GM12872 (cell line): ENCODE measurements at regions not wholly inside any gene's neighbourhood (a gene's known extent, or its start where the extent isn't known, plus 50 kb on each side); places are given as distances from the start of the nearest gene placed in this dataset.

Experiments used
- TF ChIP-seq, protein P1 (sequence below): IDR thresholded peaks from 3 replicates; pipeline ENCODE4 v1.5.1; 2011; ENCODE audit warnings: low read depth, mild to moderate bottlenecking, low read length, moderate library complexity; ENCODE audit not compliant: insufficient read depth

DNA sequence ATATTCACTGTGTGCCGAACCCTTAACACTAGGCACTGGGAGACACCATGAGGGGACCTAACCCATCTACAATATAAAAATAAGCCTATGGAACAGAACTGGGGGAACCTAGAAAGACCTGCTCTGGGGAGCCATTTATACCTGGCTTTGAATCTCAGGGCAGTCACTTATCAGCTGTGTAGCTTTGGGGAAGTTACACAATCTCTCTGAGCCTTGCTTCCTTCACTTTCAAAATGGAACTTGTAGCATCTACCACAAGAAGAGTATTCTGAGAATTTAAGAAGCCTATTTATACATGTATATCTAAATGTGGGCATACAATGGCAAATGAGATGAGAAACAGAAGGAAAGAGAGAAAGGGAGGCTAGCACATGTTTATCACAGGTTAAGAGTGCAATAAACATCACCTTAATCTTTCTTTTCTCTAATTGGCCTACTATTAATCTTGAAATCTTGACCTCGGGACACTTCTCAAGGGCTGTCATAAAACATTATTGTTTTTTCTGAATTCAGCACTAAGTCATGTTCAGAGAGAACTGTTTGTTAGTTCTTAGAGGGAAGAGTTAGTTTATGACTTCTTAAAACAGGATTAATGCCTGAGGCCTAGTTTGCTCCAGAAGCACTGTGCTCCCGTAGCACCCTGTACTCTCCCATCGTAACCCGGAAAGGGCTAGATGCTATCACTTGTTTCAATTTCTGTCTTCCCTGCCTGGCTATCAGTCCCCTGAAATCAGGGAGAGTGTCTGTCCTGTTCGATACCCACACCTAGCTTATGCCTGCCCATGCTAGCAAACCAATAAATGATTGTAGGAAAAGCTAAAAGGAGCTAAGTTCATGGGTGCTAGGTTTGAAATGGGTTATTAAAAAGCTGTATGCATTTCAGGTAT, 606.4 kb upstream of the CLINT1 start:
- TF ChIP-seq, protein P1, sequence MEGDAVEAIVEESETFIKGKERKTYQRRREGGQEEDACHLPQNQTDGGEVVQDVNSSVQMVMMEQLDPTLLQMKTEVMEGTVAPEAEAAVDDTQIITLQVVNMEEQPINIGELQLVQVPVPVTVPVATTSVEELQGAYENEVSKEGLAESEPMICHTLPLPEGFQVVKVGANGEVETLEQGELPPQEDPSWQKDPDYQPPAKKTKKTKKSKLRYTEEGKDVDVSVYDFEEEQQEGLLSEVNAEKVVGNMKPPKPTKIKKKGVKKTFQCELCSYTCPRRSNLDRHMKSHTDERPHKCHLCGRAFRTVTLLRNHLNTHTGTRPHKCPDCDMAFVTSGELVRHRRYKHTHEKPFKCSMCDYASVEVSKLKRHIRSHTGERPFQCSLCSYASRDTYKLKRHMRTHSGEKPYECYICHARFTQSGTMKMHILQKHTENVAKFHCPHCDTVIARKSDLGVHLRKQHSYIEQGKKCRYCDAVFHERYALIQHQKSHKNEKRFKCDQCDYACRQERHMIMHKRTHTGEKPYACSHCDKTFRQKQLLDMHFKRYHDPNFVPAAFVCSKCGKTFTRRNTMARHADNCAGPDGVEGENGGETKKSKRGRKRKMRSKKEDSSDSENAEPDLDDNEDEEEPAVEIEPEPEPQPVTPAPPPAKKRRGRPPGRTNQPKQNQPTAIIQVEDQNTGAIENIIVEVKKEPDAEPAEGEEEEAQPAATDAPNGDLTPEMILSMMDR, result no peak

DNA sequence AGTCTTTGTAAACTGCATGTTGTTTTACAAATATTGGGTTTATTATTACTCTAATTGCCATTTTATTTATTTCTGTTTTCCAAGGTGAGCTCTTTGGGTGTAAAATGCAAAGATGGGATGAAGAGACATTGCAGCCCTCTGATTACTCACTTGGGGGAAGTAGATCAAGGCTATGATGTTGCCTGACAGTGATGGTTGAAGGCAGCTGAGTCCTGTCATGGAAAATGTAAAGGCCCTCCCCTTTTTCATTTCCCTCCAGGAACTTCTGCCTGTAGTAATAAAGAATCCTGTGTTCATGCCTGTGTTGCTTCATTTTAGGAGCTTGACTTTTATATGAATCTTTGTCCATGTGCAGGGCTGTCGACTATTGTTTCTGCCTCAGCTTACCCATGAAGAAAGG, 605.4 kb upstream of the CLINT1 start:
- TF ChIP-seq, protein P1, result no peak

DNA sequence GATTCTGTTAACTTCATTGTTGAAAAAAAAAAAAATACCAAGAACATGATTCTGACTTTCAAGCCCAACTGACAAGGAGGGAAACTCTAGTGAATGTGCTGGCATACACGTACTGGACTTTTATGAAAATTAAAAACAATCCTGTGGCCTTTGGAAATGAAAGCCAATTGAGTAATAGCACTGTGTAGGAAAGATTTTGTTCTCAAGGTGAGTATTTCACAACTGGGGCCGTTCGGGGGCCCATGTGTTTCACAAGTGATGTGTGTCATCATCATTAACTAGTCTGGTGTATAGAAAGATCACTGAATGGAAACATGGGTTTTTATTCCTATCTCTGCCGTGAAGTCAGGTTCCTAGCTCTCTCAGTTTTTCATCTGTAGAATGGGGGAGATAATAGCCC, 605.0 kb upstream of the CLINT1 start:
- TF ChIP-seq, protein P1, result no peak

DNA sequence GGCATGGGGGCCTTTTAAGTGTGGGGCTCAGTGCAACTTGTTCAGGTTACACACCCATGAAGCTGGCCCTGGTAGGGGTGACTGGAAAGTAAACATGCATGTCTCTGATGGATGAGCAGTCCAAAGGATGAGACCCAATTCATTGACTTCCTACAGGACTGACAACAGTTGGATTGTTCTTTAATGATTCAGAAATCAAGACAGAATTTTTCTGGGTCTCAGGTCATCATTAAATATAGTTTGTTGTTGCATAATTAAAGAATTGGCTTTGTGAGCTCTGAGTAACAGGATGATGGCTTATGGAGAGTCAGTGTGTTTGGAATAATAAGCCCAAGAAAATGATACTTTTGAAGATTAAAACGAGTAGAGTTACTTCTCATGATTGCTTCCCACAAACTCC, 604.2 kb upstream of the CLINT1 start:
- TF ChIP-seq, protein P1, result no peak

DNA sequence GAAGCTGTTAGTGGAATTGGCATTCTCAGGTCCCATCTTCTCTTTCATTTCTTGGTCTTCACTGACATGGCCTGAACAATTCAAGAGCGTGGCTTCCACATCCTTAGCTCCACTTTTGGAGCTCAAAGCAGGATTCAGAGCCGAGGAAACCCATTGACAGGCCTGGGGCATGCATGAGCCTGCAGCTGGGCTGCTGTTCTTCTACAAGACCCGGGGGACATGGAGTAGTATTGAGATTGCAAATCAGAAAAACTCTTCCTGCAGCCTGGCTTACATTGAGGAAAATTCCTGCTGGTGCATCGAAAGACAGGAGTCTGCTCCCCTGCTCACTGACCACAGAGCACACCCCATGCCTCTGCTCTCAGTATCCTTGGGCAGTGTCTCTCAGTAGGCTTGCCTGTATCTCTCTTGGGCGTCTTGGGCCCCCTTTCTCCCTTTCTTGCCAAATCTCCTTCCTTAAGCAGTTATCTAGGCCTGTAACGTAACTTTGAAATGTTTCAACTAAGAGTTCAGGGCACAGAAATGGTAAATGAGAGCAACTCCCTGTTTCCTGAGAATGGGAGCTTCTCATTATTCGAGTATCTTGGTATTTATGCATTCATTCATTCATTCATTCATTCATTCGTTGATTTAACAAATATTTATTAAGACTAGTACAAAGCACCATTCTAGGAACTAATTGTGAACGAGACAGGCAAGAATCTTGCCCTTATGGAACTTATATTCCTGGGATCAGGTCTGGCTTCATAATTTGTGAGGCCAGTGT, 603.6 kb upstream of the CLINT1 start:
- TF ChIP-seq, protein P1, result no peak

DNA sequence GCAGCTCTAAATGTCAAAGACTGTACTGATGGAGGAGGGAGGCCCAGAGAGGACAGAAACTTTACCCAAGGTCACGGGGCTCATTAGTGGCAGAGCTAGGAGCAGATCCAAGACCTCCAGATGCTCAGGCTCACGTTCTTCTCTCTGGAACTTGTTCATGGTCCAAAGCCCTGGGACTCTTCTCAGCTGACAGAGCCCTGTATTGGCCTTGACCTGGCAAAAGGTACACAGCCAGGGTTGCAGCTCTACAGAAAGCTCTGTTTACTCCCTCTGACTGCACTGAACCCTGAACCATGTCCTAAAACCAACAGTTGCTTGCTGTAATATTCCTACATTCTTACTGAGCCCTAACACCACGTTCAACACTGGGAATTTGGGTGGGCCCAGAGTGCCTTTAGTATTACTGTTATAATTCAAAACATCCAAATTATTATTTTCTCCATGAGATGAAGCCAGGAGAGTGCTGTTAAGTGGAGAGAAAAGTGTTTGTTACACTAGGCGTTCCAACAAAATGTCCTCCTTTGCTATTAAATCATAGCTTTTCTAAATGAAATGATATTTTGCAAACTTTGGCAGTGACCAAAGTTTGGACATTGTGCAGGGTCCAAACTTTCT, 602.4 kb upstream of the CLINT1 start:
- TF ChIP-seq, protein P1, result no peak

DNA sequence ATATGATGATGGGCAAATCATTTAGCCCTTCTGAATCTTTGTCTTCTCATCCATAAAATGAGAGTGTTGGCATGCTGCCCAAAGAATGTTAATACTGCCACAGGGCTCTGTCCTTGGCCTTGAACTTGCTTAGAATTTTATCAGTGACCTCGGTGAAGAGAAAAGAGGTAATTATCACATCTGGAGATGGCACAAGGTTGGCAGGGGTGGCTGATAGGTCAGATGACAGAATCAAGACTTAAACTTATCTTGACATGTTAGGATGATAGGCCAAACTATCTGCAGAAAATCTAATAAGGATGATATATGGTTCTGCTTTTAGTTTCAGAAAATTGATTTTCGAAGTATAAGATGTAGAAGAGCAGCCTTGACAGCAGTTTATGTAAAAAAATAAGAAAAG, 599.1 kb upstream of the CLINT1 start:
- TF ChIP-seq, protein P1, result no peak
